Right lobe of liver (tissue), 6 donors: ENCODE measurements at regions not wholly inside any gene's neighbourhood (a gene's known extent, or its start where the extent isn't known, plus 50 kb on each side); places are given as distances from the start of the nearest gene placed in this dataset.
"Not testable (repeated sequence)": the region's sequence is repeated elsewhere in the genome, so short reads cannot be mapped to it uniquely, and the experiment has no call there.

Experiments used
- ATAC-seq, 4 donors: fragments of 200-7000 bp; cut with Tn5 transposase; one replicate each; pipeline ENCODE4 v1.9.1; 2020; ENCODE audit warnings: mild to moderate bottlenecking in 4 of 4, moderate library complexity in 4 of 4
- DNase-seq, 3 donors: peaks; one replicate each; pipeline ENCODE4 v3.0.0-alpha.2; 2020
- H3K27ac ChIP-seq, 3 donors: fragments of 200-600 bp; one replicate each; pipeline ENCODE4 v1.8.0; 2022
- H3K27me3 ChIP-seq, 2 donors: fragments of 200-600 bp; one replicate each; pipeline ENCODE4 v1.8.0; 2022
- H3K36me3 ChIP-seq, 4 donors: fragments of 200-600 bp; sonication (generic) in 1 of 4; one replicate each; pipeline versions ENCODE4 v1.5.1 to v1.8.0; 2017 to 2022; ENCODE audit warnings: control low read depth in 1 of 4
- H3K4me1 ChIP-seq, 4 donors: fragments of 200-600 bp; sonication (generic) in 1 of 4; one replicate each; pipeline versions ENCODE4 v1.5.1 to v1.8.0; 2017 to 2022; ENCODE audit warnings: control low read depth in 1 of 4
- H3K4me3 ChIP-seq, 3 donors: fragments of 200-600 bp; one replicate each; pipeline ENCODE4 v1.8.0; 2022
- H3K9me3 ChIP-seq, 4 donors: fragments of 200-600 bp; sonication (generic) in 1 of 4; one replicate each; pipeline versions ENCODE4 v1.5.1 to v1.8.0; 2017 to 2022; ENCODE audit warnings: control low read depth in 1 of 4
- CTCF ChIP-seq, 4 donors: fragments of 200-600 bp in 3 of 4; fragments of 450-650 bp in 1 of 4; IDR thresholded peaks; one replicate each; pipeline versions ENCODE4 v1.5.1 to v1.8.0; 2016 to 2022; ENCODE audit warnings: antibody characterized with exemption in 4 of 4, mild to moderate bottlenecking in 2 of 4
- POLR2A ChIP-seq: fragments of 450-650 bp; IDR thresholded peaks from one replicate; pipeline ENCODE4 v1.6.1; 2017; ENCODE audit warnings: antibody characterized with exemption, mild to moderate bottlenecking
- WGBS: methylation state at CpG from one replicate; pipeline ENCODE4 v1.1.6; 2018; ENCODE audit warnings: low coverage, low lambda C conversion rate; ENCODE audit not compliant: insufficient coverage; ENCODE audit errors: missing lambda C conversion rate; 5-methylcytosine and 5-hydroxymethylcytosine counted together
- intact Hi-C, 2 donors: fragments of 100-400 bp; cut with DNase I; formaldehyde crosslinking; loops; one replicate each; pipeline versions ENCODE4 v1.11.2 to v1.14.1; 2022
- donor health status: DM: no; HTN: yes; CAD: no.
- donor health status: DM: no; HTN: no; CAD: no.
- donor health status: DM: no; HTN: no; CAD: no.
- donor health status: DM: no; HTN: yes; CAD: no.
- donor health status: DM: no; HTN: yes; CAD: no.

GRCh38 chr4:181018913-181019312 is 1224.3 kb upstream of the TENM3 start:
- Histone ChIP-seq H3K4me3 (no peak overlapping the region), H3K4me1 (no peaks in the 10 kb centered on the region), H3K27me3 (no peaks in the 10 kb centered on the region), H3K9me3 (no peaks in the 10 kb centered on the region), H3K36me3 (no peaks in the 10 kb centered on the region), H3K27ac (no peak overlapping the region)
- ATAC-seq = no peak
- WGBS = 67% methylated on average over 5 of the region's 5 CpGs
- intact Hi-C loops = no loop called here
- no peak for DNase-seq
- TF ChIP-seq CTCF (IDR thresholded peaks at IDR 0.05) = no peak
- TF ChIP-seq POLR2A = no peak

- H3K9me3 ChIP-seq = no peaks in the 10 kb centered on the region
- TF ChIP-seq CTCF (IDR thresholded peaks at IDR 0.05) = no peak
- TF ChIP-seq POLR2A = no peak
- no peaks in the 10 kb centered on the region for H3K36me3 ChIP-seq
- DNase-seq = no peak
- H3K4me1 ChIP-seq = no peaks in the 10 kb centered on the region
- intact Hi-C loops = no loop called here
- 17% methylated on average over 3 of the region's 3 CpGs for WGBS
- no peak overlapping the region for H3K27ac ChIP-seq
- no peak overlapping the region for H3K4me3 ChIP-seq
- no peaks in the 10 kb centered on the region for H3K27me3 ChIP-seq
- ATAC-seq = no peak
Measured at GRCh38 chr4:181020456-181020855, 1222.7 kb upstream of the TENM3 start.

- intact Hi-C loops = no loop called here
- Histone ChIP-seq H3K36me3 (no peaks in the 10 kb centered on the region), H3K27ac (no peak overlapping the region), H3K27me3 (no peaks in the 10 kb centered on the region), H3K4me1 (no peaks in the 10 kb centered on the region), H3K4me3 (no peak overlapping the region), H3K9me3 (no peaks in the 10 kb centered on the region)
- DNase-seq = no peak
- TF ChIP-seq POLR2A (no peak), CTCF (IDR thresholded peaks at IDR 0.05) (no peak)
- WGBS = 71% methylated on average over 1 of the region's 1 CpG
- no peak for ATAC-seq
Measured at GRCh38 chr4:181021213-181021612, 1222.0 kb upstream of the TENM3 start.

- H3K4me3 ChIP-seq, H3K36me3 ChIP-seq, H3K9me3 ChIP-seq, DNase-seq, H3K27me3 ChIP-seq, ATAC-seq, H3K4me1 ChIP-seq, intact Hi-C loops, H3K27ac ChIP-seq: not testable (repeated sequence)
- 76% methylated on average over 10 of the region's 14 CpGs for WGBS
Measured at GRCh38 chr4:181030135-181030921, 1212.9 kb upstream of the TENM3 start.

- intact Hi-C loops = no loop called here
- 92% methylated on average over 4 of the region's 7 CpGs for WGBS
- no peak for ATAC-seq
- TF ChIP-seq CTCF (IDR thresholded peaks at IDR 0.05) = no peak
- TF ChIP-seq POLR2A = no peak
- H3K27me3 ChIP-seq = no peaks in the 10 kb centered on the region
- DNase-seq = no peak
- H3K36me3 ChIP-seq = no peaks in the 10 kb centered on the region
- no peak overlapping the region for H3K4me3 ChIP-seq
- no peaks in the 10 kb centered on the region for H3K4me1 ChIP-seq
- H3K27ac ChIP-seq = no peak overlapping the region
- H3K9me3 ChIP-seq = no peaks in the 10 kb centered on the region
Measured at GRCh38 chr4:181030961-181031360, 1212.2 kb upstream of the TENM3 start.
